Myocyte (in vitro differentiated cells): ENCODE measurements at regions not wholly inside any gene's neighbourhood (a gene's known extent, or its start where the extent isn't known, plus 50 kb on each side); places are given as distances from the start of the nearest gene placed in this dataset.
A peak's percentile ranks its signal among the peaks of the same experiment; 100 is the strongest.
"Not testable (repeated sequence)": the region's sequence is repeated elsewhere in the genome, so short reads cannot be mapped to it uniquely, and the experiment has no call there.

ENCODE experiments used
- DNase-seq: peaks from one replicate; pipeline ENCODE4 v3.0.0-alpha.2; 2012; ENCODE audit warnings: low read depth

DNA sequence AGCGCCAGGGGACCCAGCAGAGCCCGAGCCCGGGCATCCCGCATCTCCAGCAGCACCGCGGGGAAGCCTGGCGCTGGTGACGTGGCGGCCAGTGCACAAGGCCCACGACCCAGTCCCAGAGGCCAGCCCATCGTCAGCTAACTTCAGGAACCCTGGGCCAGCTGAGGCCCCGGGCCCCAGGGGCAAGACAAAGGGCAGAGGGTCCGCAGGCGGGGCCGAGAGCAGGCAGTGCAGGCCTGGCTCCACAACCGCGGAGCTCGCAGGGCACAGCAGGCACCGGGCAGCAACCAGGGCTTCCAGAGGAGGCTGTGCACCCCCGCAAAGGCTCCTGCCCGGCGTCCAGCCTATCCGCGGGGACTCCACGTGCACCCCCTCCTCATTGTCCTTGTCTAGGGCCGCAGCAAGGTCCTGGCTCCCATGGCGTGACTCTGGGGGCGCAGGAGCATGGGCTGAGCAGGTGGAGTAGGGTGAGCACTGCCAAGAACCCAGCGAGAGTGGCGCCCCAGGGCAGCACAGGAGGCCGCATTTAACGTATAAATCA, 352.5 kb downstream of the KCNJ18 start:
- DNase-seq: not testable (repeated sequence)

DNA sequence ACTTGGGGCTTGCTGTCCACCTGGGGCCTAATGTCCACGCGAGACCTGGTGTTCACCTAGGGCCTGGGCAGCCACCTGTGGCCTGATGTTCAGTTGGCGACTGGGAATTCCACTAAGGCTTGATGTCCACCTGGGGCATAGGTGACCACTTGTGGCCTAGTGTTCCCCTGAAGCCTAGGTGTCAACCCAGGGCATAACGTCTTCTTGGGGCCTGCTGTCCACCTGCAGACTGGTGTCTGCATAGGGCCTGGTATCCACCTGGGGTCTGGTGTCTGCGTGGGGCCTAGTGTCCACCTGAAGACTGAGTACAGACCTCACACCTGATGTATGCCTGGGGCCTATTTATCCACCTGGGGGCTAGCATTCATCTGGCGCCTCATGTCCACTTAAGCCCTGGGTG, 355.2 kb downstream of the KCNJ18 start:
- not testable (repeated sequence) for DNase-seq

DNA sequence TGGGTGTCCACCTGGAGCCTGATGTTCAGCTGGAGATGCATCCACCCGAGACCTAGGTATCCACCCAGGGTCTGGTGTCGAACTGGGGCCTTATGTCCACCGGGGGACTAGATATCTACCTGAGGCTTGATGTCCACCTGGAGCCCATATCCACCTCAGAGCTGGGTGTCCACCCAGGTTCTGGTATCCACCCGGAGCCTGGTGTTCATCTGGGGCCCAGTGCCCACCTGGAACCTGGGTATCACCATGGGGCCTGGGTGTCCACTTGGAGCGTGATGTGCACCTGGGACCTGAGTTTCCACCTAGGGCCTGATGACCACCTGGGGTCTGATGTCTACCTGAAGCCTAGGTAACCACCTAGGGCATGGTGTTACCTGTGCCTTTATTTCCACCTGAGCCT, 355.9 kb downstream of the KCNJ18 start:
- DNase-seq: not testable (repeated sequence)

DNA sequence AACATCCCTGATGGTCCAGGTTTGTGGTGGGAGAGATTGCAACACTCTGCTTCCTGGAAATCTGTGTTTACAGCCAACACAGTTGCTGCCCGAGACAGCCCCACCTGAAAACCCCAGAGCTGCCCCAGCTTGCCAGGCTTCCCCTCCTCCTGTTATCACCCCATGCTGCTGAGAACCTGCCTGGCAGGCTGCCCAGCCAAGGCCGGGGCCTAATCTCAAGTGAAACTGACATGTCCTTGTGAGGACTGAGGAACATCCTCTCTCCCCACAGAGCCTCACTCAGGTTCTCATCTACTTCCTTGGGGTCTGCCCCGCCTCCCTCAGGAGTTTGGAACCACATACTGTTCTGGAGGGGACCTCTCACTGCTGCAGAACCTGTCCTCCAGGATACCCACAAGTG, 358.4 kb downstream of the KCNJ18 start:
- not testable (repeated sequence) for DNase-seq

DNA sequence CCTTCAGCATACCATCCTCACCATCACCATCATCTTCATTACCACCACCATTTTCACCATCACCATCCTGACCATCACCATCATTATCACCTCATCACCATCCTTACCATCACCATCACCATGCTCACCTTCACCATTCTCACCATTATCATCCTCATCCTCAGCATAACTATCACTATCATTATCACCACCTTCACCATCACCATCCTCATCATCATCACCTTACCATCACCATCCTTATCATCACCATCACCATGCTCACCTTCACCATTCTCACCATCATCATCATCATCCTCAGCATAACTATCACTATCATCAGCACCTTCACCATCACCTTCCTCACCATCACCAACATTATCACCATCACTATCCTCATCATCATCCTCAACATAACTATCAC, 360.4 kb downstream of the KCNJ18 start:
- not testable (repeated sequence) for DNase-seq

DNA sequence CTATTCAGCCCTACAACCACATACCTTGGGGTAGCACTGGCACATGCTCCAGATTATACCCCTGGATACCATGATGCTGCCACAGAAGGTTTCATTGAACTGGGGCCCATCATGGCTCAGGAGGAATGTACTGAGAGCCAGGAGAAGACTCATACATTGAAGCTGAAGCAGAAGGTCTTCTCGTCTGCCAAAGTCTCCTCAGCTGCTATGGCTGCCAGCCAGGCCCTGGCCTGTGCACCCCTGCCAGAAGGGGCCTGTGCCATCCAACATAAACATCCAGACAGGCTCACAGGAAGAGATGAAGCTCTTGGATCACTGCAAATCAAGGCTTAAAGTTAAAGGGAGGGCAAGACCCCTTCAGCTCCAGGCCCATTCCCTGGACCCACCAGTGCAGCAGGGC, 364.2 kb downstream of the KCNJ18 start:
- not testable (repeated sequence) for DNase-seq

DNA sequence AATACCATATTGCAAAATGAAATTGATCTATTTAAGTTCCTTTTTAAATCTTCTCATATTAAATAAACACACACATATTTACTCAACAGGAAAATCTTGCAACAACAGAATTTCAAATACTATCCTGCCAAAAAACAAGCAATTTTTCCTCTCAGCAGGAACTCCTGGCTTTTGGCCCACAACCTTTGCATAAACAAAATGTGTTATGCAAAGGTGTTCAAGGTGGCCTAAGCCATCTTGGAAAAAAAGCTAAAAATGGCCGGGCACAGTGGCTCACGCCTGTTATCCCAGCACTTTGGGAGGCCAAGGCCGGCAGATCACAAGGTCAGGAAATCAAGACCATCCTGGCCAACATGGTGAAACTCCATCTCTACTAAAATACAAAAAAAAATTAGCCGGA, 383.6 kb downstream of the KCNJ18 start:
- DNase-seq: not testable (repeated sequence)

DNA sequence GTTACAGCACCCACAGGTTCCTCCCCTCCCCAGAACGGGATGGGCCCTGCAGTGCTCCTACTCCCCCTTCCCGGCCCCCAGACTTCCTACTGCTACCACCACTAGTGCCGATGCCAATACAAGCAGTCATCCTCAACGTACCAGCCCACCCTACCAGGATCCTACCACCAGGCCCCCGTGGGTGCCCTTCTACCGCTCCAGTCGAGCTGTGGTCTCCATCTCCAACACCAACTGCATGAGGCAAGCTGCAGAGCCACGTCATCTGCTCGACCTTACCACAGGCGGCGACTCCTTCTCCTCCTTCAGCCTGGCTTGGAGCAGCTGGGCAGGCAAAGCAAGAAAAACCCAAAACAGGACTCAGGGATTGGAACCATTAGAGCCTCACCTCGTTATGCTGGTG, 396.3 kb downstream of the KCNJ18 start:
- not testable (repeated sequence) for DNase-seq

DNA sequence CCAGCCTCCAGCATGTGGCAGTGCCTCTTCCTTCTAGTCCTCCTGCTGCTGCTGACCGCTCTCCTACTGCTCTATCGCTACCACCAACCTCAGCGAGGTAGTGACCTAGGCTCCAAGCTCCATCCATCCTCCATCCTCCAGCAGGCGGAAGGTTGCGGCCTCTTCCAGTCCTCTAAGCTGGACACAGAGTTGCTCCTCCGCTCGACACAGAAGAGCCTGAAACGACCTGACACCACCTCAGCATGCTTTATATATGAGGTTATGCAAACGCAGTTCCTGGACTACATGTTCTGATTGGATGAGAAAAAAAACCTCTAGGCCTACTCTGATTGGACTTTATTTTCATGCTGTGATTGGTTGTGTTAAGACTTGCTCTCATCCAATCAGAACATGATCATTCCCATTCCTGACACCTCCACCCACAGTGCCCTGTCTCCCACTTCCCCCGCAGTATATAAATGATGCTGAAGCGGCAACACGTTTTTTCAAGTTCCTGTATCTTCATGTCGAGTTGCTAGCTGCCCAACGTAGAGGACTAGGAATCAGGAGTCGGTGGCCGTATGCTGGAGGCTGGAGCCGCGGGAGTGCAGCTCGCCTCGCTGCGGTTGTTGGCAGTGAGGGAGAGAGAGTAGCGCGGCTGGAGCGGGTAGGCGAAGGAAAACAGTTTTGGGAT, 398.1 kb downstream of the KCNJ18 start:
- DNase-seq: no peak

DNA sequence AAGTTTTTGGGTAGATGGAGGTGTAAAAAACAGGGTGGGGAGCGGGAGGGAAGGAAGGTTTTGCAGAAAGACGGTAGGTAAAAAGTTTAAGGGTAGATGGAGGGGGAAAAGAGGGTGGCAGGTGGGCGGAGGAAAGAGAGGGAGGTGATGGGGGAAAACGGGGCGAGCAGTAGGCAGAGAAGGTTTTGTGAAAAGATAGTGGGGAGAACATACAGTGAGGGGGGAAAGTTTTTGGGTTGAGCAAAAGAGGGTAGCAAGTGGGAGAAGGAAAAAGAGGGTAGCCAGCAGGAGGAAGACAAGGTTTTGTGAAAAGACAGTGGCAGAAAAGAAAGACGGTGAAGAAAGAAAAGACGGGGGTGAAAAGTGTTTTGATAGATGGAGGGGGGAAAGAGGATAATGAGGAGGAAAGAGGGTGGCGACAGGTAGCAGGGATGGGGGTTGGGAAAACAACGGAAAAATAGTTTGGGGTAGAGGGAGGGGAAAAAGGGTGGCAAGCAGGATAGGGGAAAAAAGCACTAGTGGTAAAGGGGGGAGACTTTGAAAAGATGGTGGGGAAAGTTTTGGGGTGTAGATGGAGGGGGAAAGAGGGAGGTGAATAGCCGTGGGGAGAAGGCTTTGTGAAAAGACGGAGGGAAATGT, 398.8 kb downstream of the KCNJ18 start:
- not testable (repeated sequence) for DNase-seq

DNA sequence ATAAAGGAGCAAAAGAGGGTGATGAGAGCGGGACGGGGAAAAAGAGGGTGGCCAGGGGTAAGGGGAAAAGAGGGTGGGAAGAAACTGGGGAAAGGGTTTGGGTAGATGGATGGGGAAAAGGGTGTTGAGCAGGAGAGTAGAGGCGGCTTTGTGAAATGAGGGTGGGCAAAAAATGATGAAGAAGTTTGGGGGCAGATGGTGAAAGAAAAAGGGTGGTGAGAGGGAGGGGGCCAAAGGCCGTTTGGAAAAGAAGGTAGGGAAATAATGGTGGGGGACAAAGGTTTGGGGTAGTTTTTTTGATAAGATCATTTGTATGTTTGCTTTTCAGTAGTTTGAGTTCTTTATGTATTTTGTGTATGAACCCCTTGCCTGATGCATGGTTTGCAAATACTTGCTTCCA, 399.5 kb downstream of the KCNJ18 start:
- DNase-seq: not testable (repeated sequence)

DNA sequence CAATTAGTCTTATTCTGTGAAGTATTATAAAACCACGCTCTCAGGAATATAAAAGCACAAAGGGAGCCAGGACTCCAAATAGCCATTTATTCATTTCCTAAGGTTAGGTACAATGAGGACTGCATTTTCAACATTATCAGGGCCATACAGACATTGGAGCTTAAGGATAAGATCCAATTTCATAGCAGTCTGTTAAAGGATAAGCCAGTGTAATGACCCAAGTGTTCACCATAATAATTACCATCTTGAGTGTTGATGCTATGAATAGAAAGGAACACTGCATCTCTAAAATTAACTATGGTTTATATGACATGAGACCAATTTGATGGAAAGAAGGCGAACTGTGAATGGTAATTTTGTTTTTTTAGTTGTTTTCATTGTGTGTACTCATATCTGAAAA, 403.1 kb downstream of the KCNJ18 start:
- not testable (repeated sequence) for DNase-seq

DNA sequence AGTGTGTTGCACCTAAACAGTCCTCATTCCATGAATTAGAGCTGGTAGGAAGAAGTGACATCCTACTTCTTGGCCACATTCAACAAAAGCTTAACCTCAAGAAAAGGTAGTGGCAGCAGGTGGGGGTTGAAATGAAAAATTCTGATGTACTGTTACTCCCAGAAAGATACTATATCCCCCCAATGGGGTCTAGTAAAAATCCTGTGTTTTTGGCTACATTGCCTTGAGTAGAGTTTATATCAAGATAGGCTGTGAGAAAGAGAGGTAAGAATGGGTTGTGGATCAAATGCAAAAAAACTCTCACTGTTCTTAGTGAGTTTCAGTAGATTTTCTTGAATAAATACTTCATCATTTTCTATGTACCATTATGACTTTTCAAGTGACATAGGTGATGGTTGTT, 407.3 kb downstream of the KCNJ18 start:
- not testable (repeated sequence) for DNase-seq

DNA sequence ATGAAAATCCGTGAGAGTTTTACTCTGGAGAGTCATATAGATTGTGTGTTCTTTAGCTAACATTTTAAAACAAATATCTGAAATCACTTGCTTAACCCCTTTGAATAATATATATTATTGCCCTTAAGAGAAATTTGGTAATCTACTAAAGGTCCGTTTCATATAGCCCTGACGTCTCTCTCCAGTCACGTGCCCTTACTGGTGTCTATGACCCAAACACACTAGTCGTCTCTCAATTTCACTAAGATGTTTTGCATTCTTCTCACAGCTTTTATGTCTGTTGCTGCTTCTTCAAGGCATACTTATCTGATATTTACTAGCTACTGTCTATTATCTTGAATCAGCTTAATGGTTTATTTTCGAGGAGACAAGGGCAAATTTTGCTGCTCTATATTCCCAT, 409.9 kb downstream of the KCNJ18 start:
- DNase-seq: no peak

DNA sequence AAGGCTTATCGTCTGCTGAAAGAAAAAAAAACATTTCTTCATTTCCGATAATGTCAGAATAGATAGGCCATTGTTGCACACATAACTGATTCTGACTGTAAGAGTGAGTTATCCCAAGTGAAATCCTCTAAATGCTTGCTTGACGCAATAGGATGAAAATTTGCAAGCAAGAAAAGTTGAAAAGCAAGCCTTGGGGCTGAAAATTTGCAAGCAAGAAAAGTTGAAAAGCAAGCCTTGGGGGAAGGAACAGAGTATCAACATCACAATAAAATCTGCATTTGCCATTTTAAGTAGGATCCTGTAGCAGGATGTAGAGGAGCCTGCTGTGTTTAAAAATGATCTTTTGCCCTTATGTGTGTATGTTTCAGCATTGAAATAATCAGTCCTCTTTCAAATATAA, 424.4 kb downstream of the KCNJ18 start:
- not testable (repeated sequence) for DNase-seq

DNA sequence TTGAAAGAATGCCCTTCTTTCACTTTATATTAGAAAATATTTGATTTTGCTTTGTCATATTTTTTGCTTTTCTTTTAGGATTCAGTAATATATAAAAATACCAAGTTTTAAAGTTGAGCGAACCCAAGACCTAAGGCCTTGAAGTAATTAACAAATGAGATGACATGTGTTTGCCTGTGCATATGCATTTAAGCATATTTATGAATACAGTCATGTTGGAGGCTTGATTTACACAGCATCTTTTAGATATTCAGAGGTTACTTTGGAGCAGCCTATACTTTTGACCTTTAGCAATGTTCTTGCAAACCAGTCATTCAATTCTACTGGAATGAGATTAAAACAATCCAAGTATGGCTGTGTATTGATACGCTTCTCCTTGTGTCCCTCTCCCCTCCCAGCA, 425.1 kb downstream of the KCNJ18 start:
- not testable (repeated sequence) for DNase-seq

DNA sequence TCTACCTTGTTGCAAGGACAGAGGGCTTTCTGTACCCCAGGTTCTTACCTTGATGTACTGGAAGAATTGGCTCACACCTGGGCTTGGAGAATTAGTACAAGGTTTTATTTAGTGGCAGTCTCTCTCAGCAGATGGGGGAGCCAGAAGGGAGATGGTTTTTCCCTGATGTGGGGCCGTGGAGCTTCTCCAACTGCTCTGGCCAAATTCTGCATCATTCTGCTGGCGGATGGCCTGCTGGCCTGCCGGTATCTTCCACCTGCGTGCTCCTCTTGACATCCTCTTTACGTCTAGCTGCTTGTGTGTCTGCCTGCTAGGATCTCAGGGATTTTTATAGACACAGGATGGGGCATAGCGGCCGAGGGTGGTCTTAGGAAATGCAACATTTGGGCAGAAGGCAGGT, 426.7 kb downstream of the KCNJ18 start:
- DNase-seq: not testable (repeated sequence)

DNA sequence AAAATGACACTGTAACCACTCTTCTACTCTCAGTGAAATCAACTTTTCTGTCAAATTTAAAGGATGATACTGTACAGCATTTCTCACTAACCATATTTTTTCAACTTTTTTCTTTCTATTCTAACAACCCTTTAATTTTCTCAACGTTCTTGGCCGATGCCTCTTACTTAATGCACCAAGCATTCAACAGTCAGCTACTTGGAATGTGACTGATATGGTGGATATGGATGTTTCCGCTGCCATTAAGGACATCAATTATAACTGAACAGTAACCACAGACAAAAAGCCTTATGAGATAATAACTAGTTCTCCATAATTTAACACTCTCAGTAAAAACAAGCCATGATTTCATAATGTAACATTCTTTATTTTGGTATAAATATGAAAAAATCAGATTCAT, 427.4 kb downstream of the KCNJ18 start:
- peak; percentile 27 for DNase-seq

DNA sequence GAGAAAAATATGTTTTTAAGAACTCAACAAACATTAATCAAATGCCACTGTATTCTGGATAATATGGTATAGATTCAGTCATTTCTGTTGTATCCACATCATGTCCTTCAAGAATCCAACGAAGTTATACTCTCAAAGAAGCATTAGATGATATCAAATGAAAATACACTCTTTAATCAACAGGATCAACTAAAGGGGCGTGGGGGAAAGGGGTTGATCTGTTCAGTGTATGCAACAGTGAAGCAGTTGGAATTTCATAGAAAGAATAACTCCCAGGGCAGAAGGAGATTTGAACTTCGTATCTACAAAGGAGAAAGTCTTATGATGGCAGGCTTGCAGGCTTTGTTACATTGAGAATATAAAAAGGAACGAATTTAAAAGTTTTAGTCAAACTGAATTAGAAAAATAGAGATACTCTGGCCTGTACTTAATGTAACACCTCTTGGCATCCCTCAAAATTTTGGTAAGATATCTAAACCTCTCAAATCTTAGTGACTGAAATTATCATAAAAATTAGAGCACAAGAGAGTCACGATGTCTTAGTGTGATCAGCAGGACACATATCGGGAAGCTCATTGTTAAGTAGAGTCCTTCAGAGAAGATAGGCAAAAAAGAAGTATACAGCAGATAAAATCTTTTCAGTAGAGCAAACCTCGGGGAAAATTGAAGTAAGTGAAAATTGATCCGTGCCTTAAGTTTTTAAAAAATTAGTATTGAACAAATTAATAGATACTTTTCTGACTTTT, 431.4 kb downstream of the KCNJ18 start:
- no peak for DNase-seq

DNA sequence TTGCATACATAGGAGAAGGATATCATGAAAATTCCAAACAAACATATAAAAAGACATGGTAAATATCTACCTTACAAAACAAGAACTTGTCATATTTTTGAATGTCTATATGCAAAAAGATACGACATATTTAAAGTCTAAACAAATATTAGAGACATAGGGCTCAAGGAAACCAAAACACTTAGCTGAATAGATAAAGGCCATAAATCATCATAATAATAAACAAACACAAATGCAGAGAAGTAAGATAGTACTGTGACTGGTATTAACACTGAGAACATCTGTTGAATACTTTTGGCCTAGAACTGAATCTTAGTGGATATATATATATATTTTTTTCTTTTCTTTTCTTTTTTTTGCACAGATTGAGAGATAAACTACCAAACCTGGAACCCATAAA, 435.8 kb downstream of the KCNJ18 start:
- DNase-seq: no peak

DNA sequence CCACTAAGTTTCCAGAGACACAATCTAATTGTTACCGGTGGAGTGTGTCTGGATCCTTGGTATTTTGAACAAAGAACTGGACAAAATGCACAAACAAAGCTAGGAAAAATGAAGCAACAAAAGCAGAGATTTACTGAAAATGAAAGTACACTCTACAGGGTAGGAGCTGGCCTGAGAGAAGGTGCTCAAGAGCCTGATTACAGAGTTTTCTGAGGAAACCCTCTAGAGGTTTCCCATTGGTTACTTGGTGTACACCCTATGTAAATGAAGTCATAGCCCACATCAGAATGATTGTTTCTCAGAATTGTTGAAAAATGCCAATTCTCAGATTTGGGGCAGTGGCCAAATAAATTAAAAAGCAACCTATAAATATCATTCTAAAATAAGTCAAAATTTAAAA, 436.4 kb downstream of the KCNJ18 start:
- DNase-seq: no peak

DNA sequence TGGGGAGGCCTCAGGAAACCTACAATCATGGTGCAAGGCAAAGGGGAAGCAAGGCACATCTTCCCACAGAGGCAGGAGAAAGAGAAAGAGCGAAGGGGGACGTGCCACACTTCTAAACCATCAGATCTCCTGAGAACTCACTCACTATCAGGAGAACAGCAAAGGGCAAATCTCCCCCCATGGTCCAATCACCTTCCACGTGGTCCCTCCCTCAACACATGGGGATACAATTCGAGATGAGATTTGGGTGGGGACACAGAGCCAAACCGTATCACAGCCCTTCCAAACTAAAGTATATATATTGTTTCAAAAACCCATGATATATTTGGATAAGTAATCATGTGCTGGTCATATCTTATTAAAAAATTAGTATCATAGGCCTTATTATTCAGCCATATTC, 437.6 kb downstream of the KCNJ18 start:
- DNase-seq: not testable (repeated sequence)
